ENCODE measurements at regions not wholly inside any gene's neighbourhood (a gene's known extent, or its start where the extent isn't known, plus 50 kb on each side); places are given as distances from the start of the nearest gene placed in this dataset.

GRCh38 chr3:151943539-151943938, 70.1 kb downstream of the SUCNR1 start (continued):
- TF ChIP-seq PHF8 (conservative IDR thresholded peaks at IDR 0.05; ENCODE audit: low read depth, low read length): no peak

DNA sequence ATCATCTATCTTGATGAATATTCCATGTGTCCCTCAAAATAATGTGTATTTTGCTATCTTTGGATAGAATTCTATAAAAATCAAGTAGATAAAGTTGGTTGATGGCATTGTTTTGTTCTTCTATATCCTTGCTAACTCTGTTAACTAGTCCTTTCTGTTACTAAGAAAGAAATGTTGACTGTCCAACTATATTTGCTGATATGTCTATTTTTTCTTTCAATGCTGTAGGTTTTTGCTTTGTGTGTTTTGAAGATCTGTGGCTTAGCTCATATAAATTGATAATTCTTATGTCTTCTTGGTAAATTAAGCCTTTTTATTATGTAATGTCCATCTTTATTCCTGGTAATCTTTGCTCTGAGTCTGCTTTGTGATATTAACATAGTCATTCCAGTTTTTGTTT, 70.9 kb downstream of the SUCNR1 start:
- no peak for DNase-seq (ENCODE audit: low read depth in 1 of 2, low spot score in 2 of 2)
- no peak overlapping the region for H3K56ac ChIP-seq (replicated peaks; ENCODE audit: insufficient read length, low read depth, low read length)
- no peak overlapping the region for H4K5ac ChIP-seq (ENCODE audit: insufficient read length, low read depth, low read length)
- H2BK120ac ChIP-seq (replicated peaks; ENCODE audit: low read depth, low read length): no peak overlapping the region
- no peak overlapping the region for H2AK5ac ChIP-seq (ENCODE audit: low read depth, low read length)
- H4K20me1 ChIP-seq (replicated peaks in 1 of 2; ENCODE audit: control insufficient read depth in 1 of 2, insufficient read depth in 2 of 2, low read length in 2 of 2): no peaks in the 10 kb centered on the region
- ChIA-PET CTCF (ENCODE audit: partially characterized antibody) (interaction anchor here (0.6 kb wide), 1 partner anchor 441 kb away, joined by 3 read pairs; no protein-coding TSS in a partner anchor), POLR2A (ENCODE audit: partially characterized antibody) (no interaction called here)
- H2BK15ac ChIP-seq (ENCODE audit: low read length): no peak overlapping the region
- H3K4ac ChIP-seq (replicated peaks; ENCODE audit: insufficient read length, low read depth, low read length): no peak overlapping the region
- H2BK5ac ChIP-seq (ENCODE audit: low read depth, low read length): no peak overlapping the region
- TF ChIP-seq NANOG (IDR thresholded peaks at IDR 0.05; ENCODE audit: insufficient read depth, low read depth, low read length, poor library complexity, severe bottlenecking) (no peak), HDAC2 (IDR thresholded peaks at IDR 0.05; ENCODE audit: borderline replicate concordance in 1 of 2, low read depth in 2 of 2, low read length in 2 of 2) (no peak), PHF8 (conservative IDR thresholded peaks at IDR 0.05; ENCODE audit: low read depth, low read length) (no peak), EGR1 (IDR thresholded peaks at IDR 0.05; ENCODE audit: borderline replicate concordance, low read depth, low read length) (no peak), POLR2A (IDR thresholded peaks at IDR 0.05; ENCODE audit: control extremely low read depth in 1 of 2, low read depth in 2 of 2, low read length in 2 of 2) (no peak), RXRA (IDR thresholded peaks at IDR 0.05; ENCODE audit: insufficient read depth, low read depth, low read length) (no peak), BRCA1 (IDR thresholded peaks at IDR 0.05; ENCODE audit: low read depth, low read length) (no peak), BACH1 (IDR thresholded peaks at IDR 0.05; ENCODE audit: low read length) (no peak), YY1 (IDR thresholded peaks at IDR 0.05; ENCODE audit: low read depth, low read length) (no peak)
- TF ChIP-seq, protein P1, sequence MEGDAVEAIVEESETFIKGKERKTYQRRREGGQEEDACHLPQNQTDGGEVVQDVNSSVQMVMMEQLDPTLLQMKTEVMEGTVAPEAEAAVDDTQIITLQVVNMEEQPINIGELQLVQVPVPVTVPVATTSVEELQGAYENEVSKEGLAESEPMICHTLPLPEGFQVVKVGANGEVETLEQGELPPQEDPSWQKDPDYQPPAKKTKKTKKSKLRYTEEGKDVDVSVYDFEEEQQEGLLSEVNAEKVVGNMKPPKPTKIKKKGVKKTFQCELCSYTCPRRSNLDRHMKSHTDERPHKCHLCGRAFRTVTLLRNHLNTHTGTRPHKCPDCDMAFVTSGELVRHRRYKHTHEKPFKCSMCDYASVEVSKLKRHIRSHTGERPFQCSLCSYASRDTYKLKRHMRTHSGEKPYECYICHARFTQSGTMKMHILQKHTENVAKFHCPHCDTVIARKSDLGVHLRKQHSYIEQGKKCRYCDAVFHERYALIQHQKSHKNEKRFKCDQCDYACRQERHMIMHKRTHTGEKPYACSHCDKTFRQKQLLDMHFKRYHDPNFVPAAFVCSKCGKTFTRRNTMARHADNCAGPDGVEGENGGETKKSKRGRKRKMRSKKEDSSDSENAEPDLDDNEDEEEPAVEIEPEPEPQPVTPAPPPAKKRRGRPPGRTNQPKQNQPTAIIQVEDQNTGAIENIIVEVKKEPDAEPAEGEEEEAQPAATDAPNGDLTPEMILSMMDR (IDR thresholded peaks at IDR 0.05; ENCODE audit: control extremely low read depth in 1 of 3, insufficient read depth in 1 of 3, low read depth in 1 of 3, low read length in 3 of 3): no peak
- H3K9ac ChIP-seq (replicated peaks in 1 of 4; ENCODE audit: extremely low read depth in 1 of 4, low read depth in 3 of 4, low read length in 3 of 4): no peak overlapping the region
- H2AFZ ChIP-seq (ENCODE audit: low read length): no peak overlapping the region
- no peak overlapping the region for H3K4me3 ChIP-seq (ENCODE audit: extremely low read depth in 1 of 4, insufficient read depth in 2 of 4, low read depth in 3 of 4, low read length in 4 of 4)
- no peaks in the 10 kb centered on the region for H3K23me2 ChIP-seq (ENCODE audit: low read depth, low read length)
- no peaks in the 10 kb centered on the region for H3K36me3 ChIP-seq (ENCODE audit: control insufficient read depth in 2 of 4, insufficient read depth in 4 of 4, low read length in 3 of 4)
- H3K9me3 ChIP-seq (ENCODE audit: insufficient read depth in 2 of 2, low read depth in 1 of 2, low read length in 1 of 2): no peaks in the 10 kb centered on the region
- no peaks in the 10 kb centered on the region for H3K79me2 ChIP-seq (ENCODE audit: control insufficient read depth in 1 of 2, insufficient read depth in 2 of 2, low read length in 2 of 2)
- no peaks in the 10 kb centered on the region for H3K79me1 ChIP-seq (ENCODE audit: low read depth, low read length)
- H3K14ac ChIP-seq (ENCODE audit: insufficient read length): no peak overlapping the region
- no peak overlapping the region for H4K91ac ChIP-seq (replicated peaks; ENCODE audit: insufficient read length, low read length)
- H3K23ac ChIP-seq (ENCODE audit: insufficient read length): no peak overlapping the region
- H3K4me2 ChIP-seq (ENCODE audit: insufficient read depth in 1 of 2, low read depth in 2 of 2, low read length in 2 of 2): no peak overlapping the region
- FAIRE-seq: no peak
- no peaks in the 10 kb centered on the region for H3K27me3 ChIP-seq (replicated peaks in 1 of 4; ENCODE audit: control insufficient read depth in 3 of 4, extremely low read depth in 1 of 4, insufficient read depth in 3 of 4, low read length in 3 of 4)
- no peaks in the 10 kb centered on the region for H3K4me1 ChIP-seq (replicated peaks in 1 of 4; ENCODE audit: control insufficient read depth in 3 of 4, insufficient read depth in 4 of 4, low read length in 3 of 4)
- no peak overlapping the region for H3K27ac ChIP-seq (ENCODE audit: low read depth, low read length)
- no peak overlapping the region for H4K8ac ChIP-seq (ENCODE audit: extremely low read depth, insufficient read depth, low read length)
- H2BK12ac ChIP-seq (ENCODE audit: low read depth, low read length): no peak overlapping the region
- no peak overlapping the region for H2BK20ac ChIP-seq (ENCODE audit: low read length)
- no peak overlapping the region for H3K18ac ChIP-seq (ENCODE audit: extremely low read depth, low read length)
